ENCODE measurements at regions not wholly inside any gene's neighbourhood (a gene's known extent, or its start where the extent isn't known, plus 50 kb on each side); places are given as distances from the start of the nearest gene placed in this dataset.

DNA sequence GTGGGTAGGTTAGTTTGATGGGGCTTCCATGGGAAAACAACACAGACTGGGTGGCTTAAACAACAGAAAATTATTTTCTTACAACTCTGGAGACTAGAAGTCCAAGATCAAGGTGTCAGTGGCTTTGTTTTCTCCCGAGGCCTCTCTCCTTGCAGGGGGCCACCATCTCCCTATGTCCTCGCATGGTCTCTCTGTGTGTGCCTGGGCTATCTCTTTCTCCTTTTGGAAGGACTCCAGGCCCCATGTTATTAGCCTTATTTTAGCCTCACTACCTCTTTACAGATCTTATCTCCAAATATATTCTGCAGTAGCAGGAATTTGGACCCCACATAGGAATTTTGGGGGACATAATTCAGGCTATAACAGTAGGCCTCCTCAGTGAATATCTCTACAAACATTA, 372.7 kb upstream of the FAT3 start:
- H3K27me3 Mint-ChIP-seq: no peaks in the 10 kb centered on the region

DNA sequence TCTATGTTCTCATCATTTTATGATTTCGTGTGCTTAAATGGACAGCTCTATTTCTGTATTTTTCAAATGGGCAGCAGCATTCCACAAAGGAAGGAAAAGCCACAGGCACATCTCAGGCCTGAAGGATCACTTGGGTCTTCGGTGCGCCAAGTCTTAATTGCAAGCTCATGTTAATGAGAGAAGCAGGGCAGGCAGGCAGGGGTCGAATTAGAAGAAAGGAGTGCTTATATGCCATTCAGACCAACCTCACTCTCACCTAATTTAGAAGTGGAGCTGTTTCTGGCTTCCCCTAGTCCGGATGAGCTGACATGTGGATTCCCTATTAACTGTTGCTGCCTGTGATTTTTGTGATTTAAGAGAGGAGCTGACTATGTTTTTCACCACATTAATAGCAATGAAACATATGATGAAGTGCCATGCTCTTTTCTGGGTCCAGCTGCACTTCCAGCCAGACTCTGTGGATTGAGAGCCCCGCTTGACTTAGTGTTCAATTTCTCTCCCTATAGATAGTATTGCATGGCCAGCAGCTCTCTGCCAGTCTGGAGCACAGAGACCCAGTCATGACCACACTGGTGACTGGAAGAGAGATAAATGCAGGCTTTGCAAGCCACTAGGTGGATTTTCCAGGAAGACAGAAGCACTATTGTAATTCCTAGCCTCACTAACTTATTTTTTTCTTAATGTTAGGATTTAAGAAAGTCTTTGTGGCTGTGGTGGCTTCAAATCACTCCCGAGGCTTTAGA, 373.9 kb upstream of the FAT3 start:
- Mint-ChIP-seq H3K9me3 (no peaks in the 10 kb centered on the region), H3K27ac (no peak overlapping the region), H3K4me1 (no peaks in the 10 kb centered on the region), H3K36me3 (no peaks in the 10 kb centered on the region), H3K27me3 (no peaks in the 10 kb centered on the region), H3K4me3 (no peak overlapping the region)

More for the DNA sequence above, 372.7 kb upstream of the FAT3 start:
- Mint-ChIP-seq H3K36me3 (no peaks in the 10 kb centered on the region), H3K4me3 (no peak overlapping the region), H3K27ac (no peak overlapping the region), H3K9me3 (no peaks in the 10 kb centered on the region), H3K4me1 (no peaks in the 10 kb centered on the region)

DNA sequence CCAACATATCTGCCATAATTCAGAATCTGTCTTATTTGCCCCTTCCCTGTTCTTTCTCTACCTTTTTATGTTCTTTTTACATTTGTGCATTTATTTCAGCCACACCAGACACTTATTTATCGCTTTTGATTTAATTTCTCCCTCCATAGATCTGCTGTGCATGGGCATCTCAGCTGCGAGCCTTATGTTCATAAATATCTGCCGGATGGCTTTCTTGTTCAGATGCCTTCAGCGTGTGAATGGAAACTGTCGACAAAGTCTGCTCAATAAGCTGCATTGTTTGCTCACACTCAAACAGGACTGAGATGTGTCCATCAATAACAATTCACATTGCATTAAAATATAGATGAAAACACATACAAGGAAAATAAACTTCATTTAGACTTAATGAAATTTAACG, 374.6 kb upstream of the FAT3 start:
- Mint-ChIP-seq H3K4me1 (no peaks in the 10 kb centered on the region), H3K36me3 (no peaks in the 10 kb centered on the region)

DNA sequence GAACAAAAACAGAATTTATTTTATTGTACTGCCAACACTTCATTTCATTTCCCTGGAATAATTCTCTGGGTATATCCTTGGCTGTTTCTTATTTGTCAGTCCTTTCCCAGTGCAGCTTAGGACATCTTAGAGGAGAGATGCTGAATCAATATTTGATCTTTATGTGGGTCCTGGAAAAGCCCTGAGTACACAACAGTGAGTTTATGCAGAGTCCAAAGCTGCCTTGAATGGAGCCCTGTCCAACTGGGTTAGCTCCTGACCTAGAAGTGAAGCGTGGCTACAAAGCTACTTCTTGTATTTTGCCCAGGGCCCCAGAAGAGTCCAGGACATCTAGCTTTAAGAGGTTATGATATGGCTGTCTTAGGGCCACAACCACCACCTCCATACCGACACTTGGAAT, 378.0 kb upstream of the FAT3 start:
- Mint-ChIP-seq H3K4me3 (no peak overlapping the region), H3K27ac (no peak overlapping the region), H3K36me3 (no peaks in the 10 kb centered on the region), H3K9me3 (no peaks in the 10 kb centered on the region), H3K27me3 (no peaks in the 10 kb centered on the region), H3K4me1 (no peaks in the 10 kb centered on the region)

More for the DNA sequence above, 374.6 kb upstream of the FAT3 start:
- H3K4me3 Mint-ChIP-seq: no peak overlapping the region
- H3K27me3 Mint-ChIP-seq: no peaks in the 10 kb centered on the region
- no peaks in the 10 kb centered on the region for H3K9me3 Mint-ChIP-seq
- H3K27ac Mint-ChIP-seq: no peak overlapping the region

DNA sequence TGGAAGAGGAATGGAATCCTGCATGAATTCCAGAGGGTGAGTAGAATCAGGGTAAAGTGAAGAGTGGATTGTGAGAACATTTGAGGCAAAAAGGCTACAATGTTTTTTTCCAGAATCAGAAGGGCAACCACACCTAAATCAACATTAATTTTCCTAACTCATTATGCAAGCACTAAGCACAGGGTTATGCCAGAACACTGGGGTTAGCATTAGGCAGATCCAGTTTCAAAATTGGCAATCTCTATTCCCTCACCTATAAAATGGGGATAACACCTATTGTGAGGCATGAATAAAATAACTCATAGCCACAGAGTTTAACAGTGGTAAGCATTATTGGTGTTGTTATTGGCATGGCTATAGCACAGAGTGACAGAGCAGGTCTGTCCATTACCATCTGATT, 378.6 kb upstream of the FAT3 start:
- Mint-ChIP-seq H3K4me1 (no peaks in the 10 kb centered on the region), H3K27ac (no peak overlapping the region), H3K36me3 (no peaks in the 10 kb centered on the region), H3K4me3 (no peak overlapping the region), H3K27me3 (no peaks in the 10 kb centered on the region), H3K9me3 (no peaks in the 10 kb centered on the region)

DNA sequence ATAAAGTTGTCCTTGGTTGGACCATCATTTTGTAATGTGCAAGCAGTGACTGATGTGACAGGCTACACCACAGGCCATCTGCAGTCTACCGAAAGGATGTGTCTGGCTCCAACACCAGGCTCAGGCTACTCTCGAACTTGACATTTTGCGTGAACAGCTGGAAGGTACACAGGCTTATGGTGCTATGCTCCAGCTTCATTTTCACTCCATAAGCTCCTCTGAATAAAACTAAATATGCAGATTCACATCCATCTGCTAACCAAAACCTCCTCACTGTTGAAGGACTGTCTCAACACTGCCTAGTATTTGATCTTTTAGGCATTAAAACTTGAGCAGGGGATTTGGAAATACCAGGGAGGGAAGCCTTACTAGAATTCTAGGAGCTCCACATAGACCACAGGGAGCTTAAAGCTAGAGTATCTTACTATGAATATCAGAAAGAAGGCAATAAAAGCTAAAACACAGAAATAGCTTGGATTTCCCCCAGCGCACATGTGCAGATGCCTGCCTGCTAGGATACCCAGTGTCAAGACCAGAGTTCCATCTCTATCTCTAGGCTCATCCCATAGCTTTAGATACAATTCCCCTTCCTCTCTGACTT, 383.9 kb upstream of the FAT3 start:
- H3K27ac Mint-ChIP-seq: no peak overlapping the region
- no peaks in the 10 kb centered on the region for H3K27me3 Mint-ChIP-seq
- no peaks in the 10 kb centered on the region for H3K4me1 Mint-ChIP-seq
- no peaks in the 10 kb centered on the region for H3K9me3 Mint-ChIP-seq
- H3K36me3 Mint-ChIP-seq: no peaks in the 10 kb centered on the region
- H3K4me3 Mint-ChIP-seq: no peak overlapping the region

DNA sequence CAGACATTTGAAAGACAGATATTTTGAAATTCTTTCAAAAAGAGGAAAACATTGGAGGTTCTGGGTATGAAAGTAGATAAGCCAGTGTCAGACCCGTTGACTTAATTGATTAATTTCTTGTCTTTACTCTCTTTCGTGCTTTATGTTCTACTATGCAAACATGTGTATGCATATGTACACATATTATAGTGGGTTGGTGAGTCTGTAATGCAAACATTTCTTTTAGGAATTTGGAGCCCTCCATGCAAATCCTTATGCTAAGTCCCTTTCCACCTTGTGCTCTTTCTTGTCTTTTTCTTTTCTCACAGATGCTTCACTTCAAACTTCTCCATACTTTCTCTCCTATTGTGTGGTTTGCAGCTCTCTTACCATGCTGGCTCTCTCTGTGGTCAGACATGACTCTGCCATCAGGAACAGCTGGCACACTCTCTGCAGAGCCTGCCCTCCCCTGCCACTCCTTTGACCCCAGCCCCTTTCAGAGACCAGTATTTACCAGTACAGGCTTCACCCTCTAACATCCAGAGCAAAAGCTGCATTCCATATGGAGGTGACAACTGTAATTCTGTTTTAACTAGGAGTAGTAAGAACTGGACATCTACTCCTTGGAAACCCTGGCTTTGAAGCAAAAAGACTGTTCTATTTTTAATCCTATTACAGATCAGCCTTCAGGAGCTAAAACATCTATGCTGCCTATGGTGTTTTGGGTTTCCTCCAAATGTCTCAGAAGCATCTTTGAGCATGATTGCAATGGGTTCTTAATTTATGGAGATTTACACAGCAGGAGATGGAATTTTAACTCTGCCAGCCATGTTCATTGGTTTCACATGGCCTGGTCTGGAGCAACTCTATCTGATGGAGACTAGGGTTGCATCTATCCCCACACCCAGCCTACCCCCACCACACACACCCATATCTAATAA, 386.9 kb upstream of the FAT3 start:
- Mint-ChIP-seq H3K9me3 (peaks cover 4% of the 10 kb centered on the region), H3K36me3 (no peaks in the 10 kb centered on the region)

GRCh38 chr11:91835051-91835560, 389.5 kb upstream of the FAT3 start:
- H3K9me3 Mint-ChIP-seq: peaks cover 5% of the 10 kb centered on the region

More for the DNA sequence above, 386.9 kb upstream of the FAT3 start:
- H3K4me3 Mint-ChIP-seq: no peak overlapping the region
- H3K4me1 Mint-ChIP-seq: no peaks in the 10 kb centered on the region
- no peak overlapping the region for H3K27ac Mint-ChIP-seq
- no peaks in the 10 kb centered on the region for H3K27me3 Mint-ChIP-seq

DNA sequence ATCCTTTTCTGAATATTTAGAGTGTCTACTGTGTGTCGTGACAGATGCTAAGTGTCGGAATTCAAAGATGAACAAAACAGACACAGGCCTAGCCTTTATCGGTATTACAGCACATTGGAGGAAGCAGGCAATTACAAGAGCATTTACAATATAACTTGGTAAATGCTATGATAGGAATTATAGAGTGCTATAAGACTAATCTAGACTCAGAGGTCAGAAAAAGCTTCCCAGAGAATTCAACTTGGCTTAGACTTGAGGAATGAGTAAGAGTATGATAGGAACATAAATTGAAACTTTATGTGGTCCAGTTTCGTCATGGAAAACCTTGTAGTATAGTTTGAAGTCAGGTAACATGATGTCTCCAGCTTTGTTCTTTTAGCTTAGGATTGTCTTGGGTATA, 395.7 kb upstream of the FAT3 start:
- Mint-ChIP-seq H3K9me3 (peaks cover 5% of the 10 kb centered on the region), H3K4me1 (no peaks in the 10 kb centered on the region), H3K27ac (no peak overlapping the region), H3K36me3 (no peaks in the 10 kb centered on the region), H3K4me3 (no peak overlapping the region), H3K27me3 (no peaks in the 10 kb centered on the region)

More at GRCh38 chr11:91835051-91835560, 389.5 kb upstream of the FAT3 start:
- Mint-ChIP-seq H3K4me3 (no peak overlapping the region), H3K36me3 (no peaks in the 10 kb centered on the region), H3K4me1 (no peaks in the 10 kb centered on the region), H3K27me3 (no peaks in the 10 kb centered on the region), H3K27ac (no peak overlapping the region)

GRCh38 chr11:91825777-91826176, 398.8 kb upstream of the FAT3 start:
- no peak overlapping the region for H3K4me3 Mint-ChIP-seq
- no peak overlapping the region for H3K27ac Mint-ChIP-seq
- H3K4me1 Mint-ChIP-seq: no peaks in the 10 kb centered on the region
- no peaks in the 10 kb centered on the region for H3K27me3 Mint-ChIP-seq
- H3K36me3 Mint-ChIP-seq: no peaks in the 10 kb centered on the region
- no peaks in the 10 kb centered on the region for H3K9me3 Mint-ChIP-seq

- Mint-ChIP-seq H3K9me3 (no peaks in the 10 kb centered on the region), H3K27ac (no peak overlapping the region), H3K4me1 (no peaks in the 10 kb centered on the region), H3K36me3 (no peaks in the 10 kb centered on the region), H3K4me3 (no peak overlapping the region), H3K27me3 (no peaks in the 10 kb centered on the region)
Observed at GRCh38 chr11:91823252-91823830, 401.3 kb upstream of the FAT3 start.

DNA sequence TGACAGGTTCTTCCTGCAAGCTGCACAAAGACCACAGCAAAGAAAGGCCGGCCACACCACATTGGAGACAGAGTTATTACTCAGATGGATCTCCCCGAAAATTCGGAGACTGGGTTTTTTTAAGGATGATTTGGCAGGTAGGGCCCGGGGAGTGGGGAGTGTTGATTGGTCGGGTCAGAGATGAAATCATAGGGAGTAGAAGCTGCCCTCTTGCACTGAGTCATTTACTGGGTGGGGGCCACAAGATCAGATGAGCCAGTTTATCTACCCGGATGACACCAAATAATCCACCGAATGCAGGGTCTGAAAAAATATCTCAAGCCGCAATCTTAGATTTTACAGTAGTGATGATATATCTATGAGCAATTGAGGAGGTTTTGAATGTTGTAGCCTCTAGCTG, 401.8 kb upstream of the FAT3 start:
- Mint-ChIP-seq H3K9me3 (no peaks in the 10 kb centered on the region), H3K4me1 (no peaks in the 10 kb centered on the region), H3K27ac (no peak overlapping the region), H3K36me3 (no peaks in the 10 kb centered on the region), H3K4me3 (no peak overlapping the region), H3K27me3 (no peaks in the 10 kb centered on the region)

- no peak overlapping the region for H3K4me3 Mint-ChIP-seq
- H3K27me3 Mint-ChIP-seq: no peaks in the 10 kb centered on the region
- H3K9me3 Mint-ChIP-seq: no peaks in the 10 kb centered on the region
- H3K4me1 Mint-ChIP-seq: no peaks in the 10 kb centered on the region
- no peaks in the 10 kb centered on the region for H3K36me3 Mint-ChIP-seq
- H3K27ac Mint-ChIP-seq: no peak overlapping the region
Observed at GRCh38 chr11:91820709-91821108, 403.9 kb upstream of the FAT3 start.

DNA sequence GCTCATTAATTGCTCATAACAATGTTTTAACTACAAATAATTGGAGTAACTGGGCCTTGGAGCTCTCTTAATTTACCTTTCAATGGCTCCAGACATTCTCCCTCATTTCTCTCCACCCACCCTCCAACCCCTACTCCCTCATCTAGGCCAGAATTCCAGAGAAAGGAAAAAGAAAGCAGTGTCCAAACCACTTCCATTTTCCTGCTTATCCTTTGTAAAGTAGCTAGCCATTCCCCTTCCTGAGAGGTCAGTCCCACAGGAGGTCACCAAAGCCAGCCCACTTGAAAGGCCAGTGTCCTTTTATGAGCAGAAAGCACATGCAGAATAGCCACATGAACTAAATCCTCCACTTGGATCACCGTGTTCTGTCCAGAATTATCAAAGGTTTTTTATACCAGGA, 404.8 kb upstream of the FAT3 start:
- no peaks in the 10 kb centered on the region for H3K4me1 Mint-ChIP-seq
- H3K27ac Mint-ChIP-seq: no peak overlapping the region
- no peaks in the 10 kb centered on the region for H3K27me3 Mint-ChIP-seq
- no peaks in the 10 kb centered on the region for H3K9me3 Mint-ChIP-seq
- no peaks in the 10 kb centered on the region for H3K36me3 Mint-ChIP-seq
- H3K4me3 Mint-ChIP-seq: no peak overlapping the region

- H3K27me3 Mint-ChIP-seq: no peaks in the 10 kb centered on the region
- no peak overlapping the region for H3K27ac Mint-ChIP-seq
- no peaks in the 10 kb centered on the region for H3K9me3 Mint-ChIP-seq
- no peaks in the 10 kb centered on the region for H3K36me3 Mint-ChIP-seq
- H3K4me3 Mint-ChIP-seq: no peak overlapping the region
- H3K4me1 Mint-ChIP-seq: no peaks in the 10 kb centered on the region
Observed at GRCh38 chr11:91819195-91819594, 405.4 kb upstream of the FAT3 start.
